SK-N-DZ (cell line): ENCODE measurements at regions not wholly inside any gene's neighbourhood (a gene's known extent, or its start where the extent isn't known, plus 50 kb on each side); places are given as distances from the start of the nearest gene placed in this dataset.

Experiments used
- DNase-seq: peaks from one replicate; pipeline ENCODE4 v3.0.0-alpha.2; 2015; ENCODE audit warnings: low spot score

GRCh38 chr2:71844967-71845366 lies 302.7 kb downstream of the CYP26B1 start:
- DNase-seq, result no peak

- no peak for DNase-seq
Observed at GRCh38 chr2:71843391-71843850, 304.2 kb downstream of the CYP26B1 start.

- no peak for DNase-seq
Observed at GRCh38 chr2:71842744-71843143, 304.9 kb downstream of the CYP26B1 start.

- no peak for DNase-seq
Observed at GRCh38 chr2:71839826-71840225, 307.8 kb downstream of the CYP26B1 start.

- no peak for DNase-seq
Observed at GRCh38 chr2:71834796-71835195, 312.9 kb downstream of the CYP26B1 start.

GRCh38 chr2:71833855-71834560 lies 313.7 kb downstream of the CYP26B1 start:
- no peak for DNase-seq

- no peak for DNase-seq
Observed at GRCh38 chr2:71833272-71833671, 314.4 kb downstream of the CYP26B1 start.

GRCh38 chr2:71832844-71833243 lies 314.8 kb downstream of the CYP26B1 start:
- no peak for DNase-seq

GRCh38 chr2:71832388-71832787 lies 315.3 kb downstream of the CYP26B1 start:
- DNase-seq, result no peak

- DNase-seq, result no peak
Observed at GRCh38 chr2:71831193-71831577, 316.5 kb downstream of the CYP26B1 start.

GRCh38 chr2:71830497-71831192 lies 317.0 kb downstream of the CYP26B1 start:
- DNase-seq, result no peak

GRCh38 chr2:71829008-71829407 lies 318.7 kb downstream of the CYP26B1 start:
- DNase-seq, result no peak

- no peak for DNase-seq
Observed at GRCh38 chr2:71827973-71828372, 319.7 kb downstream of the CYP26B1 start.

- DNase-seq, result no peak
Observed at GRCh38 chr2:71827524-71827901, 320.1 kb downstream of the CYP26B1 start.

GRCh38 chr2:71826826-71827523 lies 320.7 kb downstream of the CYP26B1 start:
- no peak for DNase-seq

GRCh38 chr2:71826299-71826698 lies 321.4 kb downstream of the CYP26B1 start:
- DNase-seq, result no peak

GRCh38 chr2:71824436-71824835 lies 323.2 kb downstream of the CYP26B1 start:
- no peak for DNase-seq

GRCh38 chr2:71823526-71823925 lies 324.1 kb downstream of the CYP26B1 start:
- DNase-seq, result no peak

- DNase-seq, result no peak
Observed at GRCh38 chr2:71822463-71822862, 325.2 kb downstream of the CYP26B1 start.

- DNase-seq, result no peak
Observed at GRCh38 chr2:71821856-71822255, 325.8 kb downstream of the CYP26B1 start.

- no peak for DNase-seq
Observed at GRCh38 chr2:71816815-71817214, 330.8 kb downstream of the CYP26B1 start.

GRCh38 chr2:71815701-71816474 lies 331.8 kb downstream of the CYP26B1 start:
- DNase-seq, result no peak
